ENCODE measurements at regions not wholly inside any gene's neighbourhood (a gene's known extent, or its start where the extent isn't known, plus 50 kb on each side); places are given as distances from the start of the nearest gene placed in this dataset.

GRCh38 chr4:140255927-140256326 lies 101.9 kb upstream of the MAML3 start:
- 93 to 99% (median 97%) methylated on average over 1 of the region's 1 CpG for WGBS, 3 donors
- Histone ChIP-seq H3K27ac (ENCODE audit: low read depth in 1 of 3, low read length in 2 of 3) (no peak overlapping the region), H3K4me3 (ENCODE audit: low read depth in 1 of 3, low read length in 3 of 3) (no peak overlapping the region), H3K27me3 (ENCODE audit: control insufficient read depth in 3 of 3, insufficient read depth in 3 of 3, low read length in 3 of 3) (no peaks in the 10 kb centered on the region), H3K9me3 (ENCODE audit: control insufficient read depth in 2 of 2, insufficient read depth in 1 of 2, low read depth in 1 of 2, low read length in 1 of 2) (no peaks in the 10 kb centered on the region), H3K4me1 (ENCODE audit: control insufficient read depth in 3 of 3, insufficient read depth in 2 of 3, low read depth in 1 of 3, low read length in 2 of 3) (peaks cover 0 to 25% (median 0%) of the 10 kb centered on the region in 3 donors), H3K36me3 (ENCODE audit: control insufficient read depth in 3 of 3, insufficient read depth in 2 of 3, low read depth in 1 of 3, low read length in 3 of 3) (no peaks in the 10 kb centered on the region)
- DNase-seq (no peak), FAIRE-seq (no peak)

- no peak overlapping the region for H3K27ac ChIP-seq (ENCODE audit: low read depth in 1 of 3, low read length in 2 of 3)
- FAIRE-seq, result no peak
- no peak for DNase-seq
- 82 to 87% (median 85%) methylated on average over 5 of the region's 5 CpGs for WGBS, 3 donors
- H3K4me3 ChIP-seq (ENCODE audit: low read depth in 1 of 3, low read length in 3 of 3), result no peak overlapping the region
- H3K36me3 ChIP-seq (ENCODE audit: control insufficient read depth in 3 of 3, insufficient read depth in 2 of 3, low read depth in 1 of 3, low read length in 3 of 3), result no peaks in the 10 kb centered on the region
- H3K4me1 ChIP-seq (ENCODE audit: control insufficient read depth in 3 of 3, insufficient read depth in 2 of 3, low read depth in 1 of 3, low read length in 2 of 3), result peaks cover 0 to 25% (median 0%) of the 10 kb centered on the region in 3 donors
- no peaks in the 10 kb centered on the region for H3K27me3 ChIP-seq (ENCODE audit: control insufficient read depth in 3 of 3, insufficient read depth in 3 of 3, low read length in 3 of 3)
- H3K9me3 ChIP-seq (ENCODE audit: control insufficient read depth in 2 of 2, insufficient read depth in 1 of 2, low read depth in 1 of 2, low read length in 1 of 2), result no peaks in the 10 kb centered on the region
Measured at GRCh38 chr4:140255467-140255866, 101.5 kb upstream of the MAML3 start.

- Histone ChIP-seq H3K36me3 (ENCODE audit: control insufficient read depth in 3 of 3, insufficient read depth in 2 of 3, low read depth in 1 of 3, low read length in 3 of 3) (no peaks in the 10 kb centered on the region), H3K27ac (ENCODE audit: low read depth in 1 of 3, low read length in 2 of 3) (no peak overlapping the region)
- no peak for FAIRE-seq
Measured at GRCh38 chr4:140254651-140255299, 100.8 kb upstream of the MAML3 start.

GRCh38 chr4:140253556-140254027 lies 99.6 kb upstream of the MAML3 start:
- no peak for FAIRE-seq

More at GRCh38 chr4:140254651-140255299, 100.8 kb upstream of the MAML3 start:
- no peak for DNase-seq
- 89 to 94% (median 93%) methylated on average over 2 of the region's 2 CpGs for WGBS, 3 donors
- Histone ChIP-seq H3K4me1 (ENCODE audit: control insufficient read depth in 3 of 3, insufficient read depth in 2 of 3, low read depth in 1 of 3, low read length in 2 of 3) (peaks cover 0 to 25% (median 0%) of the 10 kb centered on the region in 3 donors), H3K27me3 (ENCODE audit: control insufficient read depth in 3 of 3, insufficient read depth in 3 of 3, low read length in 3 of 3) (no peaks in the 10 kb centered on the region), H3K4me3 (ENCODE audit: low read depth in 1 of 3, low read length in 3 of 3) (no peak overlapping the region), H3K9me3 (ENCODE audit: control insufficient read depth in 2 of 2, insufficient read depth in 1 of 2, low read depth in 1 of 2, low read length in 1 of 2) (no peaks in the 10 kb centered on the region)

GRCh38 chr4:140252742-140253555 lies 99.0 kb upstream of the MAML3 start:
- DNase-seq (peak; percentile 64 to 87), FAIRE-seq (no peak)
- Histone ChIP-seq H3K4me1 (ENCODE audit: control insufficient read depth in 3 of 3, insufficient read depth in 2 of 3, low read depth in 1 of 3, low read length in 2 of 3) (peaks cover 0 to 29% (median 0%) of the 10 kb centered on the region in 3 donors), H3K27me3 (ENCODE audit: control insufficient read depth in 3 of 3, insufficient read depth in 3 of 3, low read length in 3 of 3) (no peaks in the 10 kb centered on the region), H3K36me3 (ENCODE audit: control insufficient read depth in 3 of 3, insufficient read depth in 2 of 3, low read depth in 1 of 3, low read length in 3 of 3) (no peaks in the 10 kb centered on the region), H3K4me3 (ENCODE audit: low read depth in 1 of 3, low read length in 3 of 3) (peak overlapping the region; percentile 53 to 58 (median 53)), H3K27ac (ENCODE audit: low read depth in 1 of 3, low read length in 2 of 3) (peak overlapping the region; percentile 47 to 89 (median 68)), H3K9me3 (ENCODE audit: control insufficient read depth in 2 of 2, insufficient read depth in 1 of 2, low read depth in 1 of 2, low read length in 1 of 2) (no peaks in the 10 kb centered on the region)
- 0 to 1% (median 0%) methylated on average over 40 to 72 of the region's 72 CpGs for WGBS, 3 donors

More at GRCh38 chr4:140253556-140254027, 99.6 kb upstream of the MAML3 start:
- H3K27me3 ChIP-seq (ENCODE audit: control insufficient read depth in 3 of 3, insufficient read depth in 3 of 3, low read length in 3 of 3), result no peaks in the 10 kb centered on the region
- H3K4me1 ChIP-seq (ENCODE audit: control insufficient read depth in 3 of 3, insufficient read depth in 2 of 3, low read depth in 1 of 3, low read length in 2 of 3), result peaks cover 0 to 30% (median 0%) of the 10 kb centered on the region in 3 donors
- no peak overlapping the region for H3K27ac ChIP-seq (ENCODE audit: low read depth in 1 of 3, low read length in 2 of 3)
- no peak for DNase-seq
- H3K36me3 ChIP-seq (ENCODE audit: control insufficient read depth in 3 of 3, insufficient read depth in 2 of 3, low read depth in 1 of 3, low read length in 3 of 3), result no peaks in the 10 kb centered on the region
- H3K4me3 ChIP-seq (ENCODE audit: low read depth in 1 of 3, low read length in 3 of 3), result no peak overlapping the region
- H3K9me3 ChIP-seq (ENCODE audit: control insufficient read depth in 2 of 2, insufficient read depth in 1 of 2, low read depth in 1 of 2, low read length in 1 of 2), result no peaks in the 10 kb centered on the region
- WGBS, 3 donors, result 34 to 44% (median 44%) methylated on average over 8 of the region's 8 CpGs

- no peaks in the 10 kb centered on the region for H3K27me3 ChIP-seq (ENCODE audit: control insufficient read depth in 3 of 3, insufficient read depth in 3 of 3, low read length in 3 of 3)
- 11 to 27% (median 24%) methylated on average over 18 to 19 of the region's 19 CpGs for WGBS, 3 donors
- no peaks in the 10 kb centered on the region for H3K9me3 ChIP-seq (ENCODE audit: control insufficient read depth in 2 of 2, insufficient read depth in 1 of 2, low read depth in 1 of 2, low read length in 1 of 2)
- DNase-seq (peak in 1 of 2 donors; percentile 61), FAIRE-seq (no peak)
- no peaks in the 10 kb centered on the region for H3K36me3 ChIP-seq (ENCODE audit: control insufficient read depth in 3 of 3, insufficient read depth in 2 of 3, low read depth in 1 of 3, low read length in 3 of 3)
- peaks cover 0 to 22% (median 0%) of the 10 kb centered on the region in 3 donors for H3K4me1 ChIP-seq (ENCODE audit: control insufficient read depth in 3 of 3, insufficient read depth in 2 of 3, low read depth in 1 of 3, low read length in 2 of 3)
- H3K4me3 ChIP-seq (ENCODE audit: low read depth in 1 of 3, low read length in 3 of 3), result peak overlapping the region; percentile 53 to 58 (median 53)
- peak overlapping the region; percentile 47 to 89 (median 68) for H3K27ac ChIP-seq (ENCODE audit: low read depth in 1 of 3, low read length in 2 of 3)
Measured at GRCh38 chr4:140252141-140252741, 98.3 kb upstream of the MAML3 start.

GRCh38 chr4:140251571-140251970 lies 97.6 kb upstream of the MAML3 start:
- H3K27ac ChIP-seq (ENCODE audit: low read depth in 1 of 3, low read length in 2 of 3), result no peak overlapping the region
- WGBS, 3 donors, result 82 to 91% (median 85%) methylated on average over 5 of the region's 5 CpGs

GRCh38 chr4:140250989-140251552 lies 97.1 kb upstream of the MAML3 start:
- Histone ChIP-seq H3K36me3 (ENCODE audit: control insufficient read depth in 3 of 3, insufficient read depth in 2 of 3, low read depth in 1 of 3, low read length in 3 of 3) (no peaks in the 10 kb centered on the region), H3K4me3 (ENCODE audit: low read depth in 1 of 3, low read length in 3 of 3) (no peak overlapping the region), H3K9me3 (ENCODE audit: control insufficient read depth in 2 of 2, insufficient read depth in 1 of 2, low read depth in 1 of 2, low read length in 1 of 2) (no peaks in the 10 kb centered on the region), H3K27me3 (ENCODE audit: control insufficient read depth in 3 of 3, insufficient read depth in 3 of 3, low read length in 3 of 3) (no peaks in the 10 kb centered on the region), H3K4me1 (ENCODE audit: control insufficient read depth in 3 of 3, insufficient read depth in 2 of 3, low read depth in 1 of 3, low read length in 2 of 3) (peaks cover 0 to 15% (median 0%) of the 10 kb centered on the region in 3 donors), H3K27ac (ENCODE audit: low read depth in 1 of 3, low read length in 2 of 3) (no peak overlapping the region)
- 89 to 95% (median 94%) methylated on average over 4 of the region's 4 CpGs for WGBS, 3 donors
- no peak for FAIRE-seq
- DNase-seq, result peak in 1 of 2 donors; percentile 24

More at GRCh38 chr4:140251571-140251970, 97.6 kb upstream of the MAML3 start:
- H3K4me3 ChIP-seq (ENCODE audit: low read depth in 1 of 3, low read length in 3 of 3), result no peak overlapping the region
- DNase-seq, result no peak
- peaks cover 0 to 17% (median 0%) of the 10 kb centered on the region in 3 donors for H3K4me1 ChIP-seq (ENCODE audit: control insufficient read depth in 3 of 3, insufficient read depth in 2 of 3, low read depth in 1 of 3, low read length in 2 of 3)
- no peak for FAIRE-seq
- no peaks in the 10 kb centered on the region for H3K36me3 ChIP-seq (ENCODE audit: control insufficient read depth in 3 of 3, insufficient read depth in 2 of 3, low read depth in 1 of 3, low read length in 3 of 3)
- H3K9me3 ChIP-seq (ENCODE audit: control insufficient read depth in 2 of 2, insufficient read depth in 1 of 2, low read depth in 1 of 2, low read length in 1 of 2), result no peaks in the 10 kb centered on the region
- no peaks in the 10 kb centered on the region for H3K27me3 ChIP-seq (ENCODE audit: control insufficient read depth in 3 of 3, insufficient read depth in 3 of 3, low read length in 3 of 3)

All from small intestine (tissue), 7 donors.